ENCODE measurements at regions not wholly inside any gene's neighbourhood (a gene's known extent, or its start where the extent isn't known, plus 50 kb on each side); places are given as distances from the start of the nearest gene placed in this dataset.
"Not testable (repeated sequence)": the region's sequence is repeated elsewhere in the genome, so short reads cannot be mapped to it uniquely, and the experiment has no call there.

- H3K4me3 ChIP-seq (ENCODE audit: low read length); H3K9me3 ChIP-seq (ENCODE audit: low read length): not testable (repeated sequence)
Observed at GRCh38 chr17:64718816-64719215, 56.7 kb upstream of the SMURF2 start.

GRCh38 chr17:64718058-64718457 lies 56.0 kb upstream of the SMURF2 start:
- no peaks in the 10 kb centered on the region for H3K27me3 ChIP-seq (ENCODE audit: insufficient read depth, low read length)
- H3K4me1 ChIP-seq (ENCODE audit: insufficient read depth, low read length), result no peaks in the 10 kb centered on the region
- H2AFZ ChIP-seq (ENCODE audit: low read depth, low read length), result no peak overlapping the region
- no peak overlapping the region for H3K4me3 ChIP-seq (ENCODE audit: low read length)
- no peaks in the 10 kb centered on the region for H3K36me3 ChIP-seq (ENCODE audit: insufficient read depth, low read length)
- H3K9me3 ChIP-seq (ENCODE audit: low read length), result no peaks in the 10 kb centered on the region

More at GRCh38 chr17:64718816-64719215, 56.7 kb upstream of the SMURF2 start:
- not testable (repeated sequence) for H2AFZ ChIP-seq (ENCODE audit: low read depth, low read length); H3K36me3 ChIP-seq (ENCODE audit: insufficient read depth, low read length); H3K4me1 ChIP-seq (ENCODE audit: insufficient read depth, low read length); H3K27me3 ChIP-seq (ENCODE audit: insufficient read depth, low read length)

- H3K27me3 ChIP-seq (ENCODE audit: insufficient read depth, low read length); H3K4me1 ChIP-seq (ENCODE audit: insufficient read depth, low read length); H3K4me3 ChIP-seq (ENCODE audit: low read length); H2AFZ ChIP-seq (ENCODE audit: low read depth, low read length); H3K9me3 ChIP-seq (ENCODE audit: low read length); H3K36me3 ChIP-seq (ENCODE audit: insufficient read depth, low read length): not testable (repeated sequence)
Observed at GRCh38 chr17:64716496-64716895, 54.4 kb upstream of the SMURF2 start.

DNA sequence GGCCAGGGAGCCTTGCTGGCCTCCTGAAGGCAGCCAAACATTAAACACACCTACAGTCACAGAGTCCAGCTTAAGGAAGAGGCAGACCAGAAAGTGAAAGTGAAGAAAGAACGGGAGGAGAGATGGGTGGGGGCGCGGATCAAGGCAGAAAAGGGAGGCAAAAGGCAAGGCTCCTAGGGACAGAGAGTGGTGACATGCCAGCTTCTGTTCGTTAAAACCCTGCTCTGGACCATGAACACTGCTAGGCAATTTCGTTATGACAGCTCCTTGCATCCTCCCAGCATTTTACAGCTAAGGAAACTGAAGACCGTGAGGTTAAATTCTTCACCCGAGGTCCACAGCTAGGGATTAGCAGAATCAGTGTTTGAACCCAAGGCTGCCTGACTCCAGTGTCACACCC lies 51.7 kb upstream of the SMURF2 start:
- H3K27me3 ChIP-seq (ENCODE audit: insufficient read depth, low read length); H3K4me3 ChIP-seq (ENCODE audit: low read length); H3K4me1 ChIP-seq (ENCODE audit: insufficient read depth, low read length); H3K9me3 ChIP-seq (ENCODE audit: low read length); H2AFZ ChIP-seq (ENCODE audit: low read depth, low read length); H3K36me3 ChIP-seq (ENCODE audit: insufficient read depth, low read length): not testable (repeated sequence)

DNA sequence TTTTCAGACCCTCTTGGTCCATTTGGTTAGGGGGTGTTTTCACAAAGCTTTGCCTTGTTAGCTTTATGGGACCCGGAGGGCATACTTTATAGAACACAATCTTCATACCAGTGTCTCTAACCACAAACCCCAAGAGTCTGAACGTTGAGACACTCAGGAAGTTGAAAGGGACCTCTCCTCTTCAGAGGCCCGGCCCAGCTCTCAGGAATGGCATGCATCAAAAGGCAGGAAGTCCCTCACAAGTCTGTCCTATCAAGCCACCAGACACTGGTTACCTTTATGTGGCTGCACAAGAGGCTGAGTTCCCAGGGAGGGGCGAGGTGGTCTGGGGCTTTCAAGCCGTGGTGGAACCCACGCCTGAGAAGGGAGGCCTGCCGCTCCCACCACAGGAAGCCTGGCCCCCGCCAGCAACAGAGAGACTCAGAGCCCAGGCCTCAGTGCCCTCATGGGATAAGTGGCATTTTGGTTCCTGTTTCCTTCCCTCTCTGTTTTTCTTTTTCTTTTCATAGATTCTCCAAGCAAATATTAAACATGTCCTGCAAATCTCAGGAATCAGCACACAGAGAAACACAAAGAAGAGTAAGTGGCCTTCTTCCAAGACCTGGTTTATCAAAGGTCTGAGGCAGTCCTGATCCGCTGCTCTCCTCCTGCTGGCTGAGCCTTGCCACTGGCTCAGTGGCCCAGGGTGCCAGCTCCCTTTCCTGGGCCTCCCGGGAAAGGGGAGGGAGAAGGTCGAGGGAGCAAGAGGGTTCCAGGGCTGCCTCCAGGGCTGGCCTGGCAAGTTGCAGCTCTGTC lies 50.6 kb upstream of the SMURF2 start:
- not testable (repeated sequence) for H3K27me3 ChIP-seq (ENCODE audit: insufficient read depth, low read length); H2AFZ ChIP-seq (ENCODE audit: low read depth, low read length); H3K9me3 ChIP-seq (ENCODE audit: low read length); H3K4me3 ChIP-seq (ENCODE audit: low read length); H3K36me3 ChIP-seq (ENCODE audit: insufficient read depth, low read length); H3K4me1 ChIP-seq (ENCODE audit: insufficient read depth, low read length)

All from neuron (in vitro differentiated cells).